ENCODE measurements at regions not wholly inside any gene's neighbourhood (a gene's known extent, or its start where the extent isn't known, plus 50 kb on each side); places are given as distances from the start of the nearest gene placed in this dataset.

GRCh38 chr2:185215497-185215896, 523.1 kb upstream of the FSIP2 start:
- WGBS, 5 donors: 38 to 52% (median 49%) methylated on average over 3 of the region's 3 CpGs
- no peak for DNase-seq
- intact Hi-C loops (cut with DNase I; ENCODE audit: low total_unique reads): no loop called here
- no peak overlapping the region for H3K27ac ChIP-seq
- H3K4me3 ChIP-seq: no peak overlapping the region
- no peaks in the 10 kb centered on the region for H3K27me3 ChIP-seq
- H3K4me1 ChIP-seq: no peaks in the 10 kb centered on the region
- no peak for TF ChIP-seq EP300 (IDR thresholded peaks at IDR 0.05)
- TF ChIP-seq, protein P1, sequence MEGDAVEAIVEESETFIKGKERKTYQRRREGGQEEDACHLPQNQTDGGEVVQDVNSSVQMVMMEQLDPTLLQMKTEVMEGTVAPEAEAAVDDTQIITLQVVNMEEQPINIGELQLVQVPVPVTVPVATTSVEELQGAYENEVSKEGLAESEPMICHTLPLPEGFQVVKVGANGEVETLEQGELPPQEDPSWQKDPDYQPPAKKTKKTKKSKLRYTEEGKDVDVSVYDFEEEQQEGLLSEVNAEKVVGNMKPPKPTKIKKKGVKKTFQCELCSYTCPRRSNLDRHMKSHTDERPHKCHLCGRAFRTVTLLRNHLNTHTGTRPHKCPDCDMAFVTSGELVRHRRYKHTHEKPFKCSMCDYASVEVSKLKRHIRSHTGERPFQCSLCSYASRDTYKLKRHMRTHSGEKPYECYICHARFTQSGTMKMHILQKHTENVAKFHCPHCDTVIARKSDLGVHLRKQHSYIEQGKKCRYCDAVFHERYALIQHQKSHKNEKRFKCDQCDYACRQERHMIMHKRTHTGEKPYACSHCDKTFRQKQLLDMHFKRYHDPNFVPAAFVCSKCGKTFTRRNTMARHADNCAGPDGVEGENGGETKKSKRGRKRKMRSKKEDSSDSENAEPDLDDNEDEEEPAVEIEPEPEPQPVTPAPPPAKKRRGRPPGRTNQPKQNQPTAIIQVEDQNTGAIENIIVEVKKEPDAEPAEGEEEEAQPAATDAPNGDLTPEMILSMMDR (IDR thresholded peaks at IDR 0.05): no peak
- TF ChIP-seq POLR2AphosphoS5 (IDR thresholded peaks at IDR 0.05): no peak
- TF ChIP-seq POLR2A (IDR thresholded peaks at IDR 0.05): no peak
- no peaks in the 10 kb centered on the region for H3K9me3 ChIP-seq
- no peaks in the 10 kb centered on the region for H3K36me3 ChIP-seq

- intact Hi-C loops (cut with DNase I; ENCODE audit: low total_unique reads): no loop called here
- Histone ChIP-seq H3K36me3 (no peaks in the 10 kb centered on the region), H3K9me3 (no peaks in the 10 kb centered on the region), H3K4me3 (no peak overlapping the region), H3K4me1 (no peaks in the 10 kb centered on the region), H3K27me3 (no peaks in the 10 kb centered on the region), H3K27ac (no peak overlapping the region)
- 54 to 68% (median 61%) methylated on average over 3 of the region's 3 CpGs for WGBS, 5 donors
- no peak for TF ChIP-seq POLR2AphosphoS5 (IDR thresholded peaks at IDR 0.05)
- TF ChIP-seq, protein P1 (IDR thresholded peaks at IDR 0.05): no peak
- no peak for TF ChIP-seq POLR2A (IDR thresholded peaks at IDR 0.05)
- no peak for TF ChIP-seq EP300 (IDR thresholded peaks at IDR 0.05)
- DNase-seq: no peak
Measured at GRCh38 chr2:185219981-185220380, 518.6 kb upstream of the FSIP2 start.

DNA sequence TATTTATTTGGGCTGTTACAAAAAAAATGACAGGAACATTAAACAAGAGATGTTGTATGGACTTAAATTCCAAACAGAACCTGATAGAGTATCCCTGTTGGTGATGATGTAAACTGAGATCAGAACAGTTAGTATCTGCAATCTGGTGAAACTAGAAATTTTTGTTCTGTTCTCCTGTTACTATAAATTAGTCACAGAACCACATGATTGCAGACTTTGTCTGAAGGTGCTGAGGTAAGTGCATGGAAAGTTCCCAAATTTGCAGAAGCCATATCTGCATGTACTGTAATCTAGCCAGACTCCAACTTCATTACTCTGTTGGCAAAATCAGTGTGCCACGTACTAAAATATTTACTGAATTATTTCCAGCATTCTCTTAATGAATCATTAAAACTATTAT, 516.3 kb upstream of the FSIP2 start:
- Histone ChIP-seq H3K27ac (no peak overlapping the region), H3K36me3 (no peaks in the 10 kb centered on the region), H3K9me3 (no peaks in the 10 kb centered on the region), H3K4me1 (no peaks in the 10 kb centered on the region), H3K4me3 (no peak overlapping the region), H3K27me3 (no peaks in the 10 kb centered on the region)
- intact Hi-C loops (cut with DNase I; ENCODE audit: low total_unique reads): no loop called here
- 54 to 79% (median 69%) methylated on average over 1 of the region's 1 CpG for WGBS, 5 donors
- no peak for DNase-seq
- TF ChIP-seq POLR2A (IDR thresholded peaks at IDR 0.05): no peak
- TF ChIP-seq EP300 (IDR thresholded peaks at IDR 0.05): no peak
- no peak for TF ChIP-seq POLR2AphosphoS5 (IDR thresholded peaks at IDR 0.05)
- TF ChIP-seq, protein P1 (IDR thresholded peaks at IDR 0.05): no peak

DNA sequence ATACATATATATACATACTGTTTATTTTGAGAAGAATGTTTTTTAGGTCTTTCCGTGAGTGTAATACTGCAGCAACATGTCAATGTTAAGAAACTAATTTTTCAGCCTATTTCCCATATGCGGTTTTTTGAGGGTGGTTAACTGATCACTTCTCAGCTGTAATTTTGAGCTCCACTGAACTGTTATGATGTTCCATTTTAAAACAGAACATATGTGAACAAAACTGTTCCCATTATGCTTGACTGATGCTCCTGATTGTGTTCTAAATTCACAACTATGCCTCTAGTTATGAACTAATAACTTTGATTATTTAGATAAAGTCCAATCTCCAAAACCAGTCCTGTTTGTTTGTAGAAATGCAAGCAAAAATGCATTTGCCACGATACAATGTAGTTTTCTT, 511.2 kb upstream of the FSIP2 start:
- TF ChIP-seq EP300 (IDR thresholded peaks at IDR 0.05) (no peak), POLR2A (IDR thresholded peaks at IDR 0.05) (no peak), POLR2AphosphoS5 (IDR thresholded peaks at IDR 0.05) (no peak)
- TF ChIP-seq, protein P1 (IDR thresholded peaks at IDR 0.05): no peak
- no peak for DNase-seq
- H3K27ac ChIP-seq: no peak overlapping the region
- intact Hi-C loops (cut with DNase I; ENCODE audit: low total_unique reads): no loop called here
- H3K4me1 ChIP-seq: no peaks in the 10 kb centered on the region
- H3K4me3 ChIP-seq: no peak overlapping the region
- no peaks in the 10 kb centered on the region for H3K36me3 ChIP-seq
- WGBS, 5 donors: 64 to 80% (median 67%) methylated on average over 3 of the region's 3 CpGs
- no peaks in the 10 kb centered on the region for H3K9me3 ChIP-seq
- no peaks in the 10 kb centered on the region for H3K27me3 ChIP-seq

Data from stomach (tissue), 8 donors.